RWPE2 (cell line): ENCODE measurements at regions not wholly inside any gene's neighbourhood (a gene's known extent, or its start where the extent isn't known, plus 50 kb on each side); places are given as distances from the start of the nearest gene placed in this dataset.

Experiments
- ATAC-seq: fragments of 200-7000 bp; cut with Tn5 transposase; 3 replicates; pipeline ENCODE4 v1.9.1; 2021; ENCODE audit warnings: low read depth
- DNase-seq: peaks from one replicate; pipeline ENCODE4 v3.0.0-alpha.2; 2020; ENCODE audit warnings: low spot score
- H3K27ac ChIP-seq: fragments of 450-650 bp; 2 replicates; pipeline ENCODE4 v1.5.1; 2017; ENCODE audit warnings: mild to moderate bottlenecking; ENCODE audit not compliant: poor library complexity, severe bottlenecking
- H3K27me3 ChIP-seq: fragments of 250-450 bp; sonication (Bioruptor Pico); 2 replicates; pipeline ENCODE4 v1.5.1; 2021; ENCODE audit warnings: mild to moderate bottlenecking, moderate library complexity; ENCODE audit not compliant: insufficient read depth, poor library complexity, severe bottlenecking
- H3K36me3 ChIP-seq: fragments of 250-450 bp; sonication (Bioruptor Pico); 2 replicates; pipeline ENCODE4 v1.5.1; 2020; ENCODE audit warnings: low read depth, mild to moderate bottlenecking, moderate library complexity
- H3K4me1 ChIP-seq: fragments of 250-450 bp; sonication (Bioruptor Pico); 2 replicates; pipeline ENCODE4 v1.5.1; 2021; ENCODE audit warnings: mild to moderate bottlenecking, moderate library complexity; ENCODE audit not compliant: insufficient read depth, poor library complexity, severe bottlenecking
- H3K4me3 ChIP-seq: fragments of 250-450 bp; sonication (Bioruptor Pico); 2 replicates; pipeline ENCODE4 v1.5.1; 2021; ENCODE audit warnings: mild to moderate bottlenecking, moderate library complexity; ENCODE audit not compliant: severe bottlenecking
- H3K9me3 ChIP-seq: fragments of 250-450 bp; sonication (Bioruptor Pico); 2 replicates; pipeline ENCODE4 v1.5.1; 2021; ENCODE audit warnings: mild to moderate bottlenecking, moderate library complexity; ENCODE audit not compliant: severe bottlenecking
- TF ChIP-seq, protein P1 (sequence below): fragments of 450-650 bp; IDR thresholded peaks from one replicate; pipeline ENCODE4 v1.5.1; 2017; ENCODE audit warnings: mild to moderate bottlenecking, moderate library complexity; ENCODE audit not compliant: poor library complexity, severe bottlenecking

DNA sequence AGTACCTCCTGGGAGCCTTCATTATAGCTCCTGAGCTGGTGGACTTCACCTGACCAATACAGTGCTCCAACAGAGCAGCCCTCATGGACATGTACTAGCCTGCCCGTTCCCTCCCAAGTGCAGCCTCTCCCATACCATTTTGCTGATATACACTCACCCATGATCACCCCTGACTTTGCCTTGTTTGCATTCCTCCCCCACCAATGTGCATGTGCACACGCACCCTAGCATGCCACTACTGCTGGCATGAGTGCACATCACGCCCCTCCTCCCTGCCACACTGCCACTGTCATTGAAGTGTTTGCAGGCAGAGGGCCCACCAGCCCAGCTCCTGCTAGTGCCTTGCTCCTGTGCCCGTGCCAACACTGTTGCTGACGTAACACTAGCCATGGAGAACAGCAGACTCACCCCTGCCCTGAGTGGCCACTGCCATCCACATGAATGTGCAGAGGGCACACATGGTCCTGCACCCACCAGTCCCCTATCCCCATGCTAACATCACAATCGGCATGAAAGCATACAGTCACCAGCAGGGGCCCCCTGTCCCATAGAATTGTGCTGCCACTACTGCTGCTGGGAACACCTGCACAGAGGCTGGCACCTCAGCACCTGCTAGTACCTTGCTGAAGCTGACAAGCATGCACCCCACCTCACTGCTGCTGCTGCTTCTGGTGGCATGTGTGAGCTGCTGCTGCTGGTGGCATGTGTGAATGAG, 110.3 kb downstream of the SINHCAF start:
- no peak for DNase-seq
- Histone ChIP-seq H3K4me1 (no peaks in the 10 kb centered on the region), H3K9me3 (no peaks in the 10 kb centered on the region), H3K27me3 (no peaks in the 10 kb centered on the region), H3K4me3 (no peak overlapping the region), H3K36me3 (no peaks in the 10 kb centered on the region), H3K27ac (no peak overlapping the region)
- TF ChIP-seq, protein P1, sequence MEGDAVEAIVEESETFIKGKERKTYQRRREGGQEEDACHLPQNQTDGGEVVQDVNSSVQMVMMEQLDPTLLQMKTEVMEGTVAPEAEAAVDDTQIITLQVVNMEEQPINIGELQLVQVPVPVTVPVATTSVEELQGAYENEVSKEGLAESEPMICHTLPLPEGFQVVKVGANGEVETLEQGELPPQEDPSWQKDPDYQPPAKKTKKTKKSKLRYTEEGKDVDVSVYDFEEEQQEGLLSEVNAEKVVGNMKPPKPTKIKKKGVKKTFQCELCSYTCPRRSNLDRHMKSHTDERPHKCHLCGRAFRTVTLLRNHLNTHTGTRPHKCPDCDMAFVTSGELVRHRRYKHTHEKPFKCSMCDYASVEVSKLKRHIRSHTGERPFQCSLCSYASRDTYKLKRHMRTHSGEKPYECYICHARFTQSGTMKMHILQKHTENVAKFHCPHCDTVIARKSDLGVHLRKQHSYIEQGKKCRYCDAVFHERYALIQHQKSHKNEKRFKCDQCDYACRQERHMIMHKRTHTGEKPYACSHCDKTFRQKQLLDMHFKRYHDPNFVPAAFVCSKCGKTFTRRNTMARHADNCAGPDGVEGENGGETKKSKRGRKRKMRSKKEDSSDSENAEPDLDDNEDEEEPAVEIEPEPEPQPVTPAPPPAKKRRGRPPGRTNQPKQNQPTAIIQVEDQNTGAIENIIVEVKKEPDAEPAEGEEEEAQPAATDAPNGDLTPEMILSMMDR, result no peak
- peak; percentile 84 for ATAC-seq

DNA sequence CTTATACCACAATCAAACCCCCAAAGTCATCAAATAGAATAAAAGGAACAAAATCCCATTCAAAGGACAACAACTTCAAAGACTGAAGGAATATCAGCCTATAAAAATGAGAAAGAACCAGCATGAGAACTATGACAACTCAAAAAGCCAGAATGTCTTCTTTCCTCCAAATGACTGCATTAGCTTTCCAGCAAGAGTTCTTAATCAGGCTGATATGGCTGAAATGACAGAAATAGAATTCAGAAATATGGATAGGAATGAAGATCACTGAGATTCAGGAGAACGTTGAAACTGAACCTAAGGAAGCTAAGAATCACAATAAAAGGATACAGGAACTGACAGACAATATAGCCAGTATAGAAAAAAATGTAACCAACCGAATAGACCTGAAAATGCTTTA, 109.5 kb downstream of the SINHCAF start:
- Histone ChIP-seq H3K4me1 (no peaks in the 10 kb centered on the region), H3K4me3 (no peak overlapping the region), H3K27ac (no peak overlapping the region), H3K9me3 (no peaks in the 10 kb centered on the region), H3K36me3 (no peaks in the 10 kb centered on the region), H3K27me3 (no peaks in the 10 kb centered on the region)
- ATAC-seq, result no peak
- TF ChIP-seq, protein P1, result no peak
- no peak for DNase-seq

DNA sequence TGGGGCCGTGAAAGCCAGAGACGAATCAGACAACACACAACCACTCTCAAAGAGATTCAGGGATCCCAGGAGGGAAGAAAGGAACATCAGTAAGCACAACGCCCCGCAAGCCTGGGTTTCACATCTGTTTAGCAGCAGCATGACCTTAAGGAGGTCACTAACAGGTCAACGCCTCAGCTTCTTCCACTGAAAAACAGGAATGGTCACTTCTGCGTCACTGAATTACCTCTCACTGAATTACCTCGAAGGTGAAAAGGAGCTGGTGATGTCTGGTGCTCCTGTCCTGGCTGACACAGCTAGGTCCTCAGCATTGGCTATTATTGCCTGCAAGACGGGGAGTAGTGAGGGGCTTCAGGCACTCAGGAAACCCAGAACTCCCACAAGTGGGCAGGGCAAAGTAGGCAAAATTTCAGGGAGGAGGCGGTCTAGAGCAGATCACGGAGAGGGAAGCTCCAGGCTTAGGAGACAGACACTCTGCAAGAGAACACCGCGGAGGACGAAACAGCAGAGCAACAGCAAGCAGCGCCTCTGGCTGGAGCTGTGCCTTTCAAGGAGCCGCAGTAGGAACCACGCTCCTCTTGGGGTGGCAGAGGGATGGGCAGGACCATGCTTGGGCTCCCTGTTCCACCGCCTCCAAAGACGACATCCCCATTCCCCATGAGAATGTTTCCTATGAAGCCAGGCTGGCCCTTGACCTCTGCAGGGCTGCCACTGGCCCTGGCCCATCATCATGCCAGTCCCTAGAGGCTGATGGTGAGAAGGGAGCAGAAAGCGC, 108.4 kb downstream of the SINHCAF start:
- no peak for ATAC-seq
- no peaks in the 10 kb centered on the region for H3K4me1 ChIP-seq
- TF ChIP-seq, protein P1, result no peak
- H3K4me3 ChIP-seq, result no peak overlapping the region
- no peaks in the 10 kb centered on the region for H3K36me3 ChIP-seq
- no peak for DNase-seq
- H3K27me3 ChIP-seq, result no peaks in the 10 kb centered on the region
- H3K27ac ChIP-seq, result no peak overlapping the region
- no peaks in the 10 kb centered on the region for H3K9me3 ChIP-seq

DNA sequence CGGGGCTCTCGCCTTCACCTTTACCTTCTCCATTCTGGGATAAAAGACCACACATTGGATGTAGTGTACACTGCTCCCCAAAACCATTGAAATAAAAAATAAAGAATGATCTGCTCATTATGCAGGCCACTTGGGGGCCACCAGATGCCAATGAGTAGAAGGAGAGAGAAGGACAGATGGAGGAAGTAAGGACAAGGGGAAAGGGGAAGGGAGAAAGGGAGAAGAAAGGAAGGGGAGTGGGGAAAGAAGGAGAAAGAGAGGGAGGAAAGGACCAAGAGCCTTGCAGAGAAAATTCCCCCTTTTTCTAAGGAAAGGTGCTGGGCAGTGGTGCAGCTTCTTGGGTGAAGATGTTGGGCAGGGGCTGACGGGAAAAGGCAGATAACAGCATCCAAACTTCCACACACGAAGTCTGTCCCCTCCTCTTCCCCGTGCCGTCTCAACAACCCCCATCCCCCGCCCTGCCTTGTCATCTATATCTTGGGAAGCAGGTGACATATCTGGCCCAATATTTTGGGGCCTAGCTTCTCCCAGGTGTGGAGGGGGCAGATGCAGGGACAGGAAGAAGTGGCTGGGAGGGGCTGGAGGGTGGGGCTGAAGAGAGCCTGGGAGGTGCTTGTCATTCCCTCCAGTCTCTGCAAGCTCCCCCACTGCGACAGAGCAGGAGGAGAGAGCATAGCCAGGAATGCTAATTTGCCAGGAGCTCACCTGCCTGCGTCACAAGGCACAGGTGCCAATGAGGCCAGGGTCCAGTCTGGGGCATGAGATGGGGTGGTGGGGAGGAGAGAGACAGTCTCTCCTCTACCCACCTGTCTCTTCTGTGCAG, 107.5 kb downstream of the SINHCAF start:
- H3K27me3 ChIP-seq, result no peaks in the 10 kb centered on the region
- TF ChIP-seq, protein P1, result no peak
- DNase-seq (no peak), ATAC-seq (no peak)
- H3K4me3 ChIP-seq, result no peak overlapping the region
- H3K9me3 ChIP-seq, result no peaks in the 10 kb centered on the region
- no peak overlapping the region for H3K27ac ChIP-seq
- H3K36me3 ChIP-seq, result no peaks in the 10 kb centered on the region
- no peaks in the 10 kb centered on the region for H3K4me1 ChIP-seq
